Caco-2 (cell line): ENCODE measurements at regions not wholly inside any gene's neighbourhood (a gene's known extent, or its start where the extent isn't known, plus 50 kb on each side); places are given as distances from the start of the nearest gene placed in this dataset.

ENCODE experiments used
- BruUV-seq: library from RNA; stranded (reverse); fragments of 400-500 nt; replicated peaks from 2 replicates; lab custom pipeline; 2021; lab: Mats Ljungman, UMichigan
- CTCF ChIA-PET: fragments of 300-600 bp; sonication (Branson Sonifier 250); formaldehyde crosslinking; loops from one replicate; lab custom pipeline; 2022; ENCODE audit warnings: antibody characterized with exemption; lab: Charles Lee
- POLR2A ChIA-PET: fragments of 300-600 bp; sonication (Branson Sonifier 250); formaldehyde crosslinking; loops from one replicate; lab custom pipeline; 2022; ENCODE audit warnings: antibody characterized with exemption; lab: Charles Lee
- DNase-seq, 2 experiments: peaks; one replicate each; pipeline versions ENCODE4 v3.0.0 to v3.0.0-alpha.2; 2020 to 2022
- H3K27me3 ChIP-seq: replicated peaks from 2 replicates; pipeline ENCODE4 v1.6.0; 2011; ENCODE audit warnings: low read length; ENCODE audit not compliant: control insufficient read depth, insufficient read depth
- H3K36me3 ChIP-seq: 2 replicates; pipeline ENCODE4 v1.5.1; 2011; ENCODE audit warnings: low read length; ENCODE audit not compliant: control insufficient read depth, insufficient read depth
- H3K4me1 ChIP-seq: fragments of 250-450 bp; sonication (Bioruptor Pico); 2 replicates; pipeline ENCODE4 v1.5.1; 2020; ENCODE audit warnings: mild to moderate bottlenecking
- H3K4me3 ChIP-seq: 2 replicates; pipeline ENCODE4 v1.5.1; 2011; ENCODE audit warnings: low read depth, mild to moderate bottlenecking, control low read depth, low read length
- H3K9me3 ChIP-seq: fragments of 250-450 bp; sonication (Bioruptor Pico); 2 replicates; pipeline ENCODE4 v1.5.1; 2020; ENCODE audit warnings: mild to moderate bottlenecking, moderate library complexity
- H3K27ac Mint-ChIP-seq: one replicate; pipeline ENCODE4 v1.8.0; 2022; ENCODE audit warnings: mixed read lengths; ENCODE audit not compliant: unreplicated experiment
- H3K27me3 Mint-ChIP-seq: one replicate; pipeline ENCODE4 v1.8.0; 2022; ENCODE audit warnings: mixed read lengths; ENCODE audit not compliant: insufficient read depth, unreplicated experiment
- H3K36me3 Mint-ChIP-seq: one replicate; pipeline ENCODE4 v1.8.0; 2022; ENCODE audit warnings: mild to moderate bottlenecking, mixed read lengths; ENCODE audit not compliant: insufficient read depth, unreplicated experiment
- H3K4me1 Mint-ChIP-seq: one replicate; pipeline ENCODE4 v1.8.0; 2022; ENCODE audit warnings: low read depth, mixed read lengths; ENCODE audit not compliant: unreplicated experiment
- H3K4me3 Mint-ChIP-seq: one replicate; pipeline ENCODE4 v1.8.0; 2022; ENCODE audit warnings: mild to moderate bottlenecking, moderate library complexity, mixed read lengths; ENCODE audit not compliant: unreplicated experiment
- H3K9me3 Mint-ChIP-seq: one replicate; pipeline ENCODE4 v1.8.0; 2022; ENCODE audit warnings: mixed read lengths; ENCODE audit not compliant: unreplicated experiment
- CTCF ChIP-seq, 2 experiments: fragments of 200-600 bp in 1 of 2; IDR thresholded peaks; 1 replicate in 1 of 2; 2 replicates in 1 of 2; pipeline versions ENCODE4 v1.5.1 to v1.8.0; 2011 to 2022; ENCODE audit warnings: antibody characterized with exemption in 1 of 2, control low read depth in 1 of 2, inconsistent platforms in 1 of 2, low read depth in 1 of 2, low read length in 1 of 2, mild to moderate bottlenecking in 1 of 2, moderate library complexity in 1 of 2; ENCODE audit not compliant: insufficient read depth in 1 of 2, severe bottlenecking in 1 of 2, unreplicated experiment in 1 of 2
- intact Hi-C: fragments of 100-400 bp; cut with micrococcal nuclease; formaldehyde crosslinking; loops from one replicate; pipeline ENCODE4 v1.10.0; 2022; ENCODE audit not compliant: unreplicated experiment

GRCh38 chr1:60470246-60470645 is 396.7 kb upstream of the C1orf87 start:
- CTCF ChIA-PET, result no interaction called here
- Histone ChIP-seq H3K27me3 (no peaks in the 10 kb centered on the region), H3K4me3 (no peak overlapping the region), H3K9me3 (no peaks in the 10 kb centered on the region), H3K36me3 (no peaks in the 10 kb centered on the region), H3K4me1 (no peaks in the 10 kb centered on the region)
- intact Hi-C loops, result no loop called here
- Mint-ChIP-seq H3K4me3 (no peak overlapping the region), H3K27ac (no peak overlapping the region), H3K4me1 (no peaks in the 10 kb centered on the region), H3K36me3 (no peaks in the 10 kb centered on the region), H3K27me3 (no peaks in the 10 kb centered on the region), H3K9me3 (no peaks in the 10 kb centered on the region)
- BruUV-seq, result no TSS peak
- POLR2A ChIA-PET, result no interaction called here
- no peak for TF ChIP-seq CTCF (IDR thresholded peaks at IDR 0.05; ENCODE audit: insufficient read depth in 1 of 2, low read depth in 1 of 2, low read length in 1 of 2, severe bottlenecking in 1 of 2, unreplicated experiment in 1 of 2)
- DNase-seq, result no peak

DNA sequence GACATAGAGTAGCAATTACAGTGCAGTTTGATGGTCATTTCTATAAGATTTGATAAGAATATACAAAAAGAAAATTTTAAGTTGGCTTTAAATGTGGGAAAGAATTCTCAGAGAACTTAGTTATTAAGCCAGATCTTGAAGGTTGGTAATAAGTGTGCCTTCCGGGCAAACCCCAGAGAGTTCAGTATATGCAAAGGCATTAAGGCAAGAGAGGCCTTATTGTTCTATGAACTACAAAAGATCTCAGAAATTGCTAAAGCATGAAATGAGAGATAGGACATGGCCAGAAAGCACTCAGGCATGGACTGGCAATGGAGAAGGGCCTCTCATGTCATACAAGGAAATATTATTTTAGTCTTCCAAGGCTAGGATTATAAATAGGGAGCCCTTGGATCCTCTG is 390.2 kb upstream of the C1orf87 start:
- Mint-ChIP-seq H3K4me3 (no peak overlapping the region), H3K27ac (no peak overlapping the region), H3K36me3 (no peaks in the 10 kb centered on the region), H3K9me3 (peaks cover 2% of the 10 kb centered on the region), H3K27me3 (no peaks in the 10 kb centered on the region), H3K4me1 (no peaks in the 10 kb centered on the region)
- intact Hi-C loops, result no loop called here
- Histone ChIP-seq H3K4me1 (no peaks in the 10 kb centered on the region), H3K27me3 (no peaks in the 10 kb centered on the region; the same call in 1 of the 2 replicates), H3K9me3 (no peaks in the 10 kb centered on the region), H3K36me3 (no peaks in the 10 kb centered on the region), H3K4me3 (no peak overlapping the region)
- CTCF ChIA-PET, result no interaction called here
- no TSS peak for BruUV-seq
- POLR2A ChIA-PET, result no interaction called here
- TF ChIP-seq CTCF (IDR thresholded peaks at IDR 0.05; ENCODE audit: insufficient read depth in 1 of 2, low read depth in 1 of 2, low read length in 1 of 2, severe bottlenecking in 1 of 2, unreplicated experiment in 1 of 2), result no peak
- DNase-seq, result no peak

DNA sequence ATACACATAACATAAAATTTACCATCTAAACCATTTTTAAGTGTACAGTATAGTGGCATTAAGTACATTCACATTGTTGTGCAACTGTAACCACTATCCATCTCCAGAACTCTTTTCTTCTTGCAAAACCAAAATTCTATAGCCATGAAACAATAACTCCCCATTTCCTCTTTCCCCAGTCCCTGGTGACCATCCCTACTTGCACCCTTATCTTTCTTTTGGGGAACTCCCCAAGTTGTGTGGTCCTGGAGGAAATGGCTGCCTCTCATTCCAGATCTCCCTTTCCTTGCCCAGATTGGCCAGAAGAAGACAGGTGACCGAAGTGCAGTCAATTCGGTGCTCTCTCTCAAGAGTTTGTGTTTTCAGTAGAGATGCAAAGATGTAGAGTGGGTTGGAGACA is 389.6 kb upstream of the C1orf87 start:
- intact Hi-C loops, result no loop called here
- Mint-ChIP-seq H3K4me3 (no peak overlapping the region), H3K27me3 (no peaks in the 10 kb centered on the region)

More for the DNA sequence above, 389.6 kb upstream of the C1orf87 start:
- CTCF ChIA-PET, result no interaction called here
- Histone ChIP-seq H3K4me1 (no peaks in the 10 kb centered on the region), H3K36me3 (no peaks in the 10 kb centered on the region), H3K9me3 (no peaks in the 10 kb centered on the region), H3K4me3 (no peak overlapping the region), H3K27me3 (no peaks in the 10 kb centered on the region; the same call in 1 of the 2 replicates)
- POLR2A ChIA-PET, result no interaction called here
- Mint-ChIP-seq H3K4me1 (no peaks in the 10 kb centered on the region), H3K27ac (no peak overlapping the region), H3K36me3 (no peaks in the 10 kb centered on the region), H3K9me3 (peaks cover 8% of the 10 kb centered on the region)
- no peak for DNase-seq
- no TSS peak for BruUV-seq
- TF ChIP-seq CTCF (IDR thresholded peaks at IDR 0.05; ENCODE audit: insufficient read depth in 1 of 2, low read depth in 1 of 2, low read length in 1 of 2, severe bottlenecking in 1 of 2, unreplicated experiment in 1 of 2), result no peak
